ENCODE measurements at regions not wholly inside any gene's neighbourhood (a gene's known extent, or its start where the extent isn't known, plus 50 kb on each side); places are given as distances from the start of the nearest gene placed in this dataset.

DNA sequence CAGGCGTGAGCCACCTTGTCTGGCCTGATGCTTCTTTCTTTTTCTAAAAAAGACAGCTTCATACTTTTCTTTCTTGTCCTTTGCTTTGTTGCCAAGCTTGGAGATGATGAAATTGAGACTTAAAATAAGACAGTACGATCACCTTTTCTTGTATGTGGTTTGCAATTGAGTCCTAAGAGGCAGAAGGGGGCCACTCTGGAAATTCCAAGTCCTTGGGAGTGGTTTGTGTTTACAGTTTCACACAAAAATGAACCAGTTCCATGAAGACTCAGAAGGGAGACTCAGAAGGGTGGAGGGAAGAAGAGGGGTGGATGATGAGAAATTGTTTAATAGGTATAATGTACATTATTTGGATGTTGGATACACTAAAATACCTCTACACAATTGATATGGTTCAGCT lies 70.7 kb upstream of the TNS3 start:
- Histone ChIP-seq H3K9ac (ENCODE audit: low read depth in 2 of 2, low read length in 2 of 2) (no peak overlapping the region), H3K27ac (no peak overlapping the region), H3K27me3 (no peaks in the 10 kb centered on the region), H3K36me3 (no peaks in the 10 kb centered on the region), H3K9me3 (no peaks in the 10 kb centered on the region), H3K4me1 (no peaks in the 10 kb centered on the region), H3K4me3 (no peak overlapping the region)
- TF ChIP-seq, protein P1, sequence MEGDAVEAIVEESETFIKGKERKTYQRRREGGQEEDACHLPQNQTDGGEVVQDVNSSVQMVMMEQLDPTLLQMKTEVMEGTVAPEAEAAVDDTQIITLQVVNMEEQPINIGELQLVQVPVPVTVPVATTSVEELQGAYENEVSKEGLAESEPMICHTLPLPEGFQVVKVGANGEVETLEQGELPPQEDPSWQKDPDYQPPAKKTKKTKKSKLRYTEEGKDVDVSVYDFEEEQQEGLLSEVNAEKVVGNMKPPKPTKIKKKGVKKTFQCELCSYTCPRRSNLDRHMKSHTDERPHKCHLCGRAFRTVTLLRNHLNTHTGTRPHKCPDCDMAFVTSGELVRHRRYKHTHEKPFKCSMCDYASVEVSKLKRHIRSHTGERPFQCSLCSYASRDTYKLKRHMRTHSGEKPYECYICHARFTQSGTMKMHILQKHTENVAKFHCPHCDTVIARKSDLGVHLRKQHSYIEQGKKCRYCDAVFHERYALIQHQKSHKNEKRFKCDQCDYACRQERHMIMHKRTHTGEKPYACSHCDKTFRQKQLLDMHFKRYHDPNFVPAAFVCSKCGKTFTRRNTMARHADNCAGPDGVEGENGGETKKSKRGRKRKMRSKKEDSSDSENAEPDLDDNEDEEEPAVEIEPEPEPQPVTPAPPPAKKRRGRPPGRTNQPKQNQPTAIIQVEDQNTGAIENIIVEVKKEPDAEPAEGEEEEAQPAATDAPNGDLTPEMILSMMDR (IDR thresholded peaks at IDR 0.05) = no peak
- intact Hi-C loops (cut with DNase I) = no loop called here
- DNase-seq = no peak

DNA sequence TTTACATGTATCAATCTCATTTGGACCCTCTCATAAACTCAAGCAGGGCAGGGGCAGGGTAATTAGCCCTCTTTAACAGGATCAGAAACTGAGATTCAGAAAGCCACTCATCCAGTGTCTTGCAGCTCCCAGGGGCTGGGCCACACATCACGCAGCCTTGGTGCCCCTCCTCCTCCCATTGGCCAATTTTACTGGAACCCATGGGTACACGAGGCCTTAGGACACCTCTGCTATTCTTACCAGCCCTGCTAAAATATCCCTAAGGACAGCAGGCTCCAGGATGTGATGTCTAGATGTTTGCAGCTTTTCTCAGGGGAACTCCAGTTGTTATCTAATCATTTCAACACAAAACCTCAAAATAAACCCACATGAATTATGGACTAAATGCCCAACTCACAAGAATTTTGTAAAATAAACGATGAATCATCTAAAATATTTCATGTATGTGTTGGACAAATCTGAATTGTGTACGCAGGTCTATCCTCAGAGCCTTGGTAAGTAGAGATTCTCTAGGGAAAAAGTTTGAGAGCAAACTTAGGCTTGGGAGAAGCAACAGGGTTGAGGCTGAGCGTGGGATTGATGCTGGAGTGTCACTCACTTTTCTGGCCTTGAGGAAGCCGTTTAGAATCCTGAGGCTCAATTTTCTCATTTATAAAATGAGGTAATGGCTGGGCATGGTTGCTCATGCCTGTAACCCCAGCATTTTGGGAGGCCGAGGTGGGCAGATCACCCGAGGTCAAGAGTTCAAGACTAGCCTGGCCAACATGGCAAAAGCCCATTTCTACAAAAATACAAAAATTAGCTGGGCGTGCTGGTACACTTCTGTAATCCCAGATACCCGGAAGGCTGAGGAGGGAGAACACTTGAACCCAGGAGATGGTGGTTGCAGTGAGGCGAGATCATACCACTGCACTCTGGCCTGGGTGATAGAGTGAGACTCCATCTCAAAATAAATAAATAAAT lies 69.7 kb upstream of the TNS3 start:
- H3K27ac ChIP-seq = no peak overlapping the region
- no peaks in the 10 kb centered on the region for H3K36me3 ChIP-seq
- no peaks in the 10 kb centered on the region for H3K9me3 ChIP-seq
- no peaks in the 10 kb centered on the region for H3K4me1 ChIP-seq
- DNase-seq = no peak
- TF ChIP-seq, protein P1 (IDR thresholded peaks at IDR 0.05) = no peak
- intact Hi-C loops (cut with DNase I) = no loop called here
- H3K27me3 ChIP-seq = no peaks in the 10 kb centered on the region
- H3K4me3 ChIP-seq = no peak overlapping the region
- no peak overlapping the region for H3K9ac ChIP-seq (ENCODE audit: low read depth in 2 of 2, low read length in 2 of 2)

- H3K36me3 ChIP-seq = no peaks in the 10 kb centered on the region
- H3K27ac ChIP-seq = no peak overlapping the region
- H3K4me1 ChIP-seq = no peaks in the 10 kb centered on the region
- H3K9ac ChIP-seq (ENCODE audit: low read depth in 2 of 2, low read length in 2 of 2) = no peak overlapping the region
- no peak overlapping the region for H3K4me3 ChIP-seq
- no peaks in the 10 kb centered on the region for H3K9me3 ChIP-seq
- intact Hi-C loops (cut with DNase I) = no loop called here
- DNase-seq = no peak
- TF ChIP-seq, protein P1 (IDR thresholded peaks at IDR 0.05) = no peak
- H3K27me3 ChIP-seq = no peaks in the 10 kb centered on the region
Measured at GRCh38 chr7:47649919-47650318, 68.0 kb upstream of the TNS3 start.

DNA sequence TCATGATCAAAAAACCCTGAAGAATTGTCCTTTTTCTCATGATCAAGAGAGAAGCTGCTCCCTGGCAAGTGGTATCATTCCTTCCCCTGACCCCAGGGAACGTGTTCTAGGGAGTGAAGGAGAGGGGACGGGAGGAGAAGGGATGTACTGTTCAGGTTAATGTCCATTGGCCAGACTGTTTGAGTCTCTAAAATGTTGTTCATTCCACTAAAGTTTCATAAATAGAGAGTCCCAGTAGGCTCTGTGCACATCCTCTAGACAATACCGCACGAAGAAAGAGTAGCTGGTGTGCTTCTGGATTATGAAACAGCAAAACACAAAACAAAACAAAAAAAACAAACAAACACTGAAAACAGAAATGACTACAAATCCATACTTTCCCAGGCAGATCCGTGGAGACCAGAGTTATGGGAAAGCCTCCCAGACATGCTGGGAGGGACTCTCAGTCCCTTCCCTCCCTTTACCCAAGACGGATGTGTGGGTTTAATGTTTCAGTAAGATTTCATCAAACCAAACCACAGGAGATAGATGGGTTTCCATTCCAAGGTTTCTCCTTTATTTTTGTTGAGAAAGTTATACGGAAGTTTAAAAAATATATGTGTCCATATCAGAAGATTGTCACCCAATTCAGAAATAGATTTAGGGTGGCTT lies 66.5 kb upstream of the TNS3 start:
- Histone ChIP-seq H3K9me3 (no peaks in the 10 kb centered on the region), H3K27me3 (no peaks in the 10 kb centered on the region), H3K9ac (ENCODE audit: low read depth in 2 of 2, low read length in 2 of 2) (no peak overlapping the region), H3K4me3 (no peak overlapping the region), H3K4me1 (no peaks in the 10 kb centered on the region), H3K27ac (no peak overlapping the region), H3K36me3 (no peaks in the 10 kb centered on the region)
- DNase-seq = no peak
- intact Hi-C loops (cut with DNase I) = no loop called here
- TF ChIP-seq, protein P1 (IDR thresholded peaks at IDR 0.05) = no peak

DNA sequence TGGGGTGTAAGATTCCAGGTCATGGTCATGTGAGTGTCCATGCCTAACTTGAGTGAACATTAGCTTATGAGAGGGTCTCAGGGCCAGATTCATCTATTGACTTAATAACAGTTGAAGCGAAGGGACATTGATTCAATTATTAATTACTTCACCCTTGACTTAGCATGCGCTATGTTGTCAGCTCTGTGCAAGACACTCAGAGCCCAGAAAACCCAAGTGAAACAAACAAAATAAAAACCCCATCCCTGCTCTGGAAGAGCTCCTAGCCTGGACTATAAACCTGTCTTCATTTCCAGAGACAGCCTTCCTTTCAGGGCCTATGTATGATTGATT lies 66.0 kb upstream of the TNS3 start:
- H3K27me3 ChIP-seq = no peaks in the 10 kb centered on the region
- H3K9ac ChIP-seq (ENCODE audit: low read depth in 2 of 2, low read length in 2 of 2) = no peak overlapping the region
- H3K36me3 ChIP-seq = no peaks in the 10 kb centered on the region
- no peak overlapping the region for H3K27ac ChIP-seq
- no peak overlapping the region for H3K4me3 ChIP-seq
- TF ChIP-seq, protein P1 (IDR thresholded peaks at IDR 0.05) = no peak
- DNase-seq = no peak
- no peaks in the 10 kb centered on the region for H3K9me3 ChIP-seq
- no peaks in the 10 kb centered on the region for H3K4me1 ChIP-seq
- intact Hi-C loops (cut with DNase I) = no loop called here

Data from colonic mucosa (tissue), 4 donors.